NCI-H2029 treated with DMSO at 0.1 percent for 48 hours (cell line): ENCODE measurements at regions not wholly inside any gene's neighbourhood (a gene's known extent, or its start where the extent isn't known, plus 50 kb on each side); places are given as distances from the start of the nearest gene placed in this dataset.
"Not testable (repeated sequence)": the region's sequence is repeated elsewhere in the genome, so short reads cannot be mapped to it uniquely, and the experiment has no call there.

Experiments
- DNase-seq: peaks from one replicate; lab custom pipeline; 2025; lab: John Stamatoyannopoulos, UW

DNA sequence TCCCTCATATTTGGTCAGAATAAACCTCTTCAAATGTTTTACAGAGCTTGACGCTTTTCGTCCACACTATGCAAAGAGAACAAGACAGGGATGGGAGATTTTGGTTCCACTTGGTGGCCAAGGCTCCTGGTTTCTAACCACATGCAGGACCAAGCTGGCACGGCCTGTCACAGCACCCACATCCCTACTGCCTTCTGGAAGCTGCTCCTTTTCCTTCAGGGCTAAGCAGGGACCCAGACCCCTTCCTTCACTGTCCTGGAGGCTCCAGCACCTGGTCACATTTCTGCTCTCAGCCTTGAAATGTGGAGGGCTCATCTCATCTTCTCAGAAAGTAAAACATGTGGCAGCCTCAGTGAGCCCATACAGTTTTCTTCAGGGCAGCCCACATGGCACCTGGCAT is 50.4 kb upstream of the ARHGEF7 start:
- no peak for DNase-seq

DNA sequence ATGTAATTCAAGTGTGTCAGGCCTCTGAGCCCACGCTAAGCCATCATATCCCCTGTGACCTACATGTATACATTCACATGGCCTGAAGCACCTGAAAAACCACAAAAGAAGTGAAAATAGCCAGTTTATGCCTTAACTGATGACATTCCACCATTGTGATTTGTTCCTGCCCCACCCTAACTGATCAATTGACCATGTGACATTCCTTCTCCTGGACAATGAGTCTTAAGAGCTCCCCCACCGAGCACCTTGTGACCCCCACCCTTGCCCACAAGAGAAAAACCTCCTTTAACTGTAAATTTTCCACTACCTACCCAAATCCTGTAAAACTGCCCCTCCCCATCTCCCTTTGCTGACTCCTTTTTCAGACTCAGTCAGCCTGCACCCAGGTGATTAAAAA is 52.1 kb upstream of the ARHGEF7 start:
- DNase-seq = no peak

DNA sequence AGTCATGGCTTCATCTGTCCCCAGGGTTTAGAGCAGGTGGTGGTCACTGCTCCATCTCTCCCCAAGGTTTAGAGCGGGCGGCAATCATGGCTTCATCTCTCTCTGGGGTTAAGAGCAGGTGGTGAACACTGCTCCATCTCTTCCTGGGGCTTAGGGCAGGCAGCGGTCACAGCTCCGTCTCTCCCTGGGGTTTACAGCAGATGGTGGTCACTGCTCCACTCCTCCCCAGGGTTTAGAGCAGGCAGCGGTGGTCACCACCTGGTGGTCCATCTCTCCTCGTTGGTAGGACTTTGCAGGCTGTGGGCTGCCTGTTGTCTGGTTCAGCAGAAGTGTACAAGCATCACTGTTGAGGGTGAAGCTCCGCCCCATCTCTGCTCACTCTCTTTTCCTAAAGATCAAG is 52.8 kb upstream of the ARHGEF7 start:
- DNase-seq = no peak

DNA sequence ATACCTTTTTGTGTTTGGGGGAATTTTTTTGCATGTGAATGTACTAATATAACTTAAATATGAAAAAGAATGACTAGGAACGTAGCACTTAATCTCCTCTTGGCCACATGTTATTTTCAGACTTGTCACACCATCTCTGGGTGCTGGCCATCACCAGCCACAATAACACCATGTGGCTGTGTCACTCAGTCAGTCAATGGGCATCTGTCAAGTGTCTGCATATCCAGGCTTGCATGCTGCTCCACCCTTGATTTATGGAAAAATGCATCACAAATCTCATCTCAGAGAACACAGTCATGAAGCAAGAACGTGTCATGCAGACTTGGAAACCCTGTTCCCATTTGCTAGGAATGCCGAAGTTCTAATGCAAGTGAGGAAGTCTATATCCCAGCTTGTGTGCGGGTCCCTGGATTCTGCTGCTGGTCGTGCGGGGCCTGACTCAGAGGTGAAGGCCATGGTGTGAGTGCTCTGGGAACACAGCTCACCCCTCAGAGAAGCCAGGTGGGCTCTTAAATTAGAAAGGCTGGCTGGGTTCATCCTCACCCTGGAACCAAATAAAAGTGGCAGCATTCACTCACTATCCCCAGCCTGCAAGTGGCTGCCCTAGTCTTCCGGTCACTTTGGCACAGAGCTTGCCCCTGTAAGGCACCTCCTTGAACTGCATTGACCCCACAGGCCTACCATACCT is 53.6 kb upstream of the ARHGEF7 start:
- DNase-seq = no peak

DNA sequence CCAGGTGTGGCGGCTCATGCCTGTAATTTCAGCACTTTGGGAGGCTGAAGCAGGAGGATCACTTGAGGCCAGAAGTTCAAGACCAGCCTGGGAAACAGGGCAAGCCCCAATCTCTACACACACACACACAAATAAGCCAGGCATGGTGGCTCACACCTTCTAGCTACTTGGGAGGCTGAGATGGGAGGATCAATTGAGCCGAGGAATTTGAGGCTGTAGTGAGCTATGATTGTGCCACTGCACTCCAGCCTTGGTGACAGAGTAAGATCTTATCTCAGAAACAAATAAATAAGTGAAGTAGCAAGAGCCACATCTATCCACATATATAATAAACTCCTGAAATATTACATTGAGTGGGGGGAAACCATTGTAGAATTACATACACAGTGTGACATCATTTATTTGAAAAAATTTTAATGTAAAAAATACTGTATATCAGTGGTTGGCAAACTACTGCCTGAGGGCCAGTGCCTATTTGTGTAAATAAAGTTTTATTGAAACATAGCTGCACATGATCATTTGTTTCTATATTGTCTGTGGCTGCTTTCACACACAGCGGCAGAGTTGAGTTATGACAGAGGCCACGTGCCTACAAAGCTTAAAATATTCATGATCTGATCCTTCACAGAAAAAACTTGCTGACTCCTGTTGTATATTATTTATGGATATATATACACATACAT is 54.7 kb upstream of the ARHGEF7 start:
- no peak for DNase-seq

DNA sequence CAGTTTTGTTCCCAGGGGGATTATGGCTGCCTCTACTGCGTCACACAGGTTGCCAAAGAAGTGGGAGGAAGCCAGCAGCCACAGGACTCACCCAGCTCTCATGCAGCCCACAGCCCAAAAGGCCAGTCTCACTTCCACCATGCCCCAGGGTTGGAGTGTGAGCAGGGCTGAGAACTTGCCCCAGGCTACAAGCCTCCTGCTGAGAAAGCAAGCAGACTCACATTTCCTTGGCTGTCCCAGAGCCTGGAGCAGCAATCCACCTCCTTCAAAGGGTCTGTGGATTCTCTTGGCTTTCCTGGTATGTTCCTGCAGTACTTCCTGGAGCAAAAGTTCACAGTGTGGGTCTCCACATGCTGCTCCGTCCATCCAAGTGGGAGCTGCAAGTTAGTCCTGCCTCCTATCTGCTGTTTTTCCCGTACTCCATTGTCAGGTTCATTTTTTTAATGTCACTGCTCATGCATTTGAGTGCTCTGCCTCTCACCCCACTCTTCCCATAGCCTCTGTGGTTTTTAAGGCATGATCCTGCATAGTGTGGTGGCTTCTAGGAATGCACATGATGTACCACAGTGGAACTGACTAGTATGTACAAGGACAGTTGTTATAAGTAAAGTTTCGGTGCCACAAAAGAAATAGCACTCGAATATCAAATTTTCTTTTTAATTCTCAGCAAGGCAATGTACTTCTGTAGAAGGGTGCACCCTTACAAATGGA is 56.2 kb upstream of the ARHGEF7 start:
- no peak for DNase-seq

DNA sequence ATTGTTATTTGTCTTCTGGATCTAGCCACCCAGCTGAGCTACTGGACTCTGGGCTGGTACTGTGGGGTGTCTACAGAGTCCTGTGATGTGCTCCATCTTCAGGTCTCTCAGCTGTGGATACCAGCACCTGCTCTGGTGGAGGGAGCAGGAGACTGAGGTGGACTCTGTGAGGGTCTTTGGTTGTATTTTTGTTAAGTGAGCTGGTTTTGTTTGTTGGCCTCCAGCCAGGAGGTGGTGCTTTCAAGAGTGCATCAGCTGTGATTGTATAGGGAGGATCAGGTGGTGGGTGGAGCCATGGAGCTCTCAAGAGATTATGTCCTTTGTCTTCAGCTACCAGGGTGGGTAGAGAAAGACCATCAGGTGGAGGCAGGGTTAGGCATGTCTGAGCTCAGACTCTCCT is 56.8 kb upstream of the ARHGEF7 start:
- DNase-seq = not testable (repeated sequence)

DNA sequence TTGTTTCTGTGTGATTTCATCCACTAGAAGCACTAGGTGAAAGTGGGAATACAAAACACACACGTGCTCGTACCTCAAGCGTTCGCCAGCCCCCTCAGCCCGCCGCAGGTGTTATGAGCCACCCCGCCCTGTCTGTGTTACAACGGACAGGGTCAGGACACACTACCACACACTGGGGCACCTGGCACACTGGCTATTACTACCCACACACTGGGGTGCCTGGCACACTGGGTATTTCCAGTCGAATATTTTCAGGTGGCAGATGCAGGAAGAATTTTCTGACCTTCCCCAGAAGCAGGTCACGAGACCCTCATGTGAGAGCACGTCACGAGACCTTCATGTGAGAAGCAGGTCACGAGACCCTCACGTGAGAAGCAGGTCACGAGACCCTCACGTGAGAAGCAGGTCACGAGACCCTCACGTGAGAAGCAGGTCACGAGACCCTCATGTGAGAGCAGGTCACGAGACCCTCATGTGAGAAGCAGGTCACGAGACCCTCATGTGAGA is 63.3 kb upstream of the ARHGEF7 start:
- DNase-seq = not testable (repeated sequence)

DNA sequence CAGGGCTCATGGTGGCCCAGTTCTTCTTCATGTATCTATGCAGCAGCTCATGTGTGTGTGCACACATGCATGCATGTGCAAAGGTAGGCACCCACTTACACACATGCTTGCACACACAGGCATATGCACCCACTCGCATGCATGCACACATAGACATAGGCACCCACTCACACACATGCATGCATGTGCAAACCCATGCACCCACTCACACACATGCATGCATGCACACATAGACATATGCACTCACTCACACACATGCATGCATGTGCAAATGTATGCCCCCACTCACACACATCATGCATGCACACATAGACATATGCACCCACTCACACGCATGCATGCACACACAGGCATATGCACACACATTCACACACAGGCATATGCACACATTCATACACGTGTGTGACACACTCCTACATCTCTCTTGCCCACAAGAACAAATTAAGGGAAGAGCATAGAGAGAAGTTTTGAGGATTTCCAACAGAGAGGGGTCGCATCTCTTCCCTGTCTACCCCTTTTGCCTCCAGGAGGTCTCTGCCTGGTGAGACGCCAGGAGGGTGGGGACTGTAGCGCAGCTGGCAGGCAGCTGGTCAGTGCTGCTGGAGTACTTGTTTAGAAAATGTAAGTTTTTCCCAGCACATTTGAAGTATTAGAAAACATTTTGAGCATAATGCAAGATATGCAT is 63.9 kb upstream of the ARHGEF7 start:
- DNase-seq = no peak

DNA sequence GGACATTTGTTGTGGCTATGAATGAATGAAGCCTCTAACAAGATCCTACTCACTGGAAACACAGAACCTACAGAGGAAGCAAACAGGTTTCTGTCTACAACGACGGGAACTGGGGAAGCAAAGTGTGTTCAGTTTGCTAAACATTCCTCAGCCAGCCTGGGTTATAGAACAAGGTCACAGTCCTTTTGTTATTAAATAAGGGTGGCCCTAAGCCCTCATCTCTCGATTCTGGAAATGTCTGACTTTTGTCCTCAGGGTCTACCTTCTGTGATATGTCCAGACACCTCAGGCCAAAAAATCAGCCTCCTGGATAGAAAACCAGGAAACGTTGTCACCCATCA is 64.6 kb upstream of the ARHGEF7 start:
- DNase-seq = no peak

DNA sequence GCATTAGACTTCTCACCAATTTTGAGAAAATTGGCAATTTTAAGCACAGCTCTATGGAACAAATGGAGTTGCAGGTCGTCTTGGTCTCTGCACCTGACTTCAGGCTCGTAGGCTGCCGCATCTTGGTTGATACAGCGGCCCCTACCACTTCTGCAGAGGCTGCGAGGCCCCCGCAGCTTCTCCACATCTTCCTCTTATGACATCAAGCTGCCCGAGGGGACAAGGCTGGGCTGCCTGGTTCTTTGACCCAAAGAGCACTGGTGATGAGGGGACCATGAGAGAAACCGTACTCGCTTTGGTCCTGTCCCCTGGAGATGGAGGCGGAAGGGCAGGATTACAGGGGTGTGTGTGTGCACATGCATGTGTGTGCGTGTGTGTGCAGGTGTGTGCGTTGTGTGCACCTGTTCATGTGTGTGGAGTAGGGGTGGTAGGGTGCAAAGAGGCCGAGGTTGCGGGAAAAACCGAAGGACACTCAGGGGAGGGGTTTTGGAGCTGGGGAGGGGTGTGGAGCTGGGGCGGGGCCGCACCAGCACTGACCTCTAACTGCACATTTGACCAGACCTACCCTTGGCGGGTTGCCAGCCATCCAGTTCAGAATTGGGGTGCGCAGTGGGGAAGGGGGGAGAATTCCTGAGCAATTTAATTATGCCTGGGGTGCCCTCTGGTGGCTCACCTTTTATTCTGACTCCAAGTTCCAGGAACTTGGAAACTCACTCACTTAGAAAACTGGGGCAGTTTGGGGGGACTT is 65.1 kb upstream of the ARHGEF7 start:
- no peak for DNase-seq

DNA sequence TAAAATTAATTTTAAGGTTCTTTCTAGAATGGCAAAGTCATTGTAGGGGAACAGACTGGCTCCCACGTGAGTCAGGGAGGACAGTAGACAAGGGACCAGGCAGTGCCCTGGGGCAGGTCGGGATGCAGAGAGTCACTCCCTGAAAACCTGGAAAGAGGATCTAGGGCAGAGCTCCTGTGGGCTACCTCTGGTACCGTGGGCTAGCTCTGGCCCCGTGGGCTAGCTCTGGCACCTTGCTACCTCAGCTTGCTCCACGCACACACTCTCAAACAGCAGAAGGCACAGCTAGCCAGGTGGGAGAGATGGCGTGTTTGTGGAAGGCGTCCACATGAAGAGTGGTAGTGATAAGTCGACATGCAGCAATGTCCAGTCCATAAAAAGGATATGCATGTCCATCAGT is 66.7 kb upstream of the ARHGEF7 start:
- no peak for DNase-seq

DNA sequence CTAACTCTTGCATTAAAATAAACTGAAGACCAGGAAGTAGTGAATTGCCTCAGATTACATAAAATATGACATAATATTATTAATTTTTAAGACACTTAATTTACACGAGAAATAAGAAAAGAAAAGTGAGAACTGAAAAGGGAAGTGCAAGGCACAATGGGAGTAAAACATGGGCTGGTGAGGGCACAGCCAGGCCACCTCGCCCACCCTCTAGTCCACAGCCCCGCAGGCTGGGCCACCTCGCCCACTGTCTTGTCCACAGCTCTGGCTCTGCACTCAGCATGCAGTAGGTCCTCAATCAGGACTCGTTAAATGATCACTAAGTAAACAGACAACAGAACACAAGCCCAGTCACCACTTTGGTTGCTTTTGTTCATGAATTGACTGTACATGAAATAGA is 67.8 kb upstream of the ARHGEF7 start:
- no peak for DNase-seq

DNA sequence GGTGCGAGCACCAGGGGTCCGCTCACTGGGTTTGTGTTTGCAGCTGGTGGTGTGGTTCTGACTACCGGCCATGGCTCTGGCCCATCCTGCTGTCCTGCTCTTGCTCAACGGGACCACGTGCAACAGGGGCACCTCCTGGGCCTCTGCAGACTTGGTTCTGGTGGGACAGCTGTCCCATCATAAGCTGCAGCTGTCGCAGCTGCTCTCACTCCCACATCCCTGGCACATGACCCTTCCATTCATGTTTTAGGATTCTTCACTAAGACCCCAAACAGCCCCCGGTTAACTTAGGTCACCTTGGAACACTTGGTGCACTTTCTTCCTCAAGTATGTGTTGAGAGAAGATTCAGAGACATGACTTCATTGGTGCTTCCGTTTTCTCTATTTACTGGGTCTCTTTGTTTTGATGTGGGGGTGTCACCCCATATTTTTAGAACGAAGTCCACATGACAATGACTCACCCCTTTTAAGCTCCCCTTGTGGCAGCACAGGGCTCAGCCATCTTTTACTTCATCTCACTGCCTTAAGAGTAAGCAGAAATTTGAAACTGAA is 68.4 kb upstream of the ARHGEF7 start:
- DNase-seq = no peak

DNA sequence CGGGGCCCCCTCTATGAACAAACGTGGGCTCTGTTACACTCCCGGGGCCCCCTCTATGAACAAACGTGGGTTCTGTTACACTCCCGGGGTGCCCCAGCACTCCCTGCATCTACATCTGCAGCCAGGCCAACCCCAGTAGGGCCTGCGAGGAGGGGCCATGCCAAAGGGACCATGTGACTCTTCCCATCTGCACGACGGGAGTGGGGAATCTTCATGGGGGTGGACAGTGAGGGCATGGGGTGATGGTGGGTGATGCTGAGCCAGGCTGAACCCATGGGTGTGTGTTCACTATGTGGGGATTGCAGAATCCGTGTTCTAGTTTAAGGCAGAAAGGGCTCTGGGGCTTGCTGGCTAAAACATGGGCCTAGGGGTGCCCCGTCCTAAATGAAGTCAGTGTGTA is 69.9 kb upstream of the ARHGEF7 start:
- no peak for DNase-seq

DNA sequence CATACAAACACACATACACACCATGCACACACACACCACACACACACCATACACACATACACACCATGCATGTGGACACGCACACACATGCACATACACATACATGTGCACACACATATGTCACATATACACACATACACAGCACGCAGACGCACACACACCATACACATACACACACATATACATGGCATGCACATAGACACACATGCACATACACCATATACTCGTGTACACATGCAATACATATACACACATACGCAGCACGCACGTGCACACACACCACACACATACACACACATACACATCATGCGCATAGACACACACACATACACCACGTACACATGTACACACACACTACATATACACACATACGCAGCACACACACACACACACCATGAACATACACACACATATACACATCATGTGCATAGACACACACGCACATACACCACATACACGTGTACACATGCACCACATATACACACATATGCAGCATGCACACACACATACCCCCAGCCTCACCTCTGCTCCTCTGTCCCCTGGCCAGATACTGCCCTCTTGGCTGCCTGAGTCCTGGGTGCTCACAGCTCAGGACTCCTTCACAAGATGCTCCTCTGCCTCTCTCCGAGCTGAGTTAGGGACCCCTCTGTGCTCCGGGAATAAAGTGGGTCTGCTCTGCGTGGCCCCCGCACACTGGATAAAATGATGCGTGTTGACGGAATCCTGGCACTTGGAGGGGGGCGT is 70.9 kb upstream of the ARHGEF7 start:
- DNase-seq = no peak

DNA sequence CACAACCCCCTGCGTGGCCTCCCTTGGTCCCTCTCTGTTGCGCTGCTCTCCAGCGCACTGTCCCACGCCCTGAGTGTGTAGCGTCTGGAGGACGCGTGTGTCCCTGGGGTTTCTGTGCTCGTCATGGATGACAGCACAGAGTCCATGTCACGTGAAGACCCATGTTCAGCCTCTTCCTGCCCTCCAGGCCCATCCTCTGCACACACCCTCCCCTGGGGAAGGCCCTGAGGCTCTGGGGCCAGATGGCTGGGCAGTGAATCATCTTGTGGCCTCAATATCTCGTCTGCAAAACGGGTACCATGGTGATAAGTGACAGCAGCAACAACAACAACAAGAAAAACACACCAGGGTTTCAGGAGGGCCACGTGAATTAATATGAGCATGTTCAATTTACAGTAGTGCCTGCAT is 71.5 kb upstream of the ARHGEF7 start:
- DNase-seq = no peak

DNA sequence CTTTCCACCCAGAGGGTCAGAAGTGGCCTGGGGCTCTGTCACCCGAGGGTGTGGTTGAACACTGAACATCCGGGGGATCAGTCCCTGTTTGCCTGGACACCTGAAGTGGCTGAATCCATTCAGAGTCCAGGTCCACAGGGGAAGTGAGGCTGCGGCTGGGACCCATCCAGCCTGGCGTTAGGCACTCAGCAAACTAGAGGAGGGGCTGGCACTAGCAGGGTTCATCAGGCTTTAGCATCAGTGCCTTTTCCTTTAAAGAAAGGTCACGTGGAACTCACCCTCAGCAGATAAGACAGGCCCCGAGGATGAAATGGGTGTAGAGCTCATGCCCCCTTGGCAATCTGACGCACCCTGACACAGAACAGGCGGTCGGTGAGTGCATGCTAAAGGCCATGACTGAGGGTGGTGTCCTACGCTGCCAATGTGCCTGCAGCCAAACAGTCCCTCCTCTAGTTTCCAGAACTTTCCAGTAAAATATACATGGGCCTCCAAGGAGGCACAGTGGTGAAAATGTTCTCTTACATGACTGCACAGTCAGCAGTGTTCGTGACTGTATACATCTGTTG is 72.4 kb upstream of the ARHGEF7 start:
- DNase-seq = no peak

DNA sequence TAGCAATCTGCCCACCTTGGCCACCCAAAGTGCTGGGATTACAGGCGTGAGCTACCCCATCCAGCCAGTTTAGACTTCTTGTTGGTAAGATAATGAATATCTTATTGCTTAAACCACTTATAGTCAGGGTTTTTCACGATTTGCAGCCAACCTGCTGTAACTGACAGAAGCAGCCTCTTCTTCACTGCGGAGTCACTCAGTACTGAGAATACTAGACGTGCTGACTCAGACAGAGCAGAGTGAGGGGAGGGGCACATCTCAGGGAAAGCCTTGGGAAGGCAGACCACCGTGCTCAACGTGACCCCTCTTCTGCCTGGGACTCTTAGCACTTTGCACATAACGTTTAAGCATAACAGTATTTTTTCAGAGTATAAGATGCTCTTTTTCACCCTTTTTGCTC is 74.3 kb upstream of the ARHGEF7 start:
- DNase-seq = no peak

DNA sequence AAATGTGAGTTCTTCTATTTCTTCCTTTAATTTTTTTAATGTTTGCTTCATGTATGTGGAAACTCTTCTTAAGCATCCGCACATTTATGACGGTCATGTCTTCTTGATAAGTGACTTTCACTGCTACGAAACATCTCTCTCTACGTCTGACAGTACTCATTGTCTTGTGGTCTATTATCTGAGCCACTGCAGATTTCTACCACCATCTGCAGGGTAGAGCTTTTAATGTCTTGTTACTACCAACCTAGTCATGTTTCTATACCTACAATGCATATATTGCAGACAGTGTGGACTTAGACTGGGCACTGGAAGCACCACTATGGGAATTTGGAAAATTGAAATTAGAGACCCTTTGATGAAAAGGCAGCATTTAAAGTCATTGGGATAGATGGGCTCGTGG is 75.4 kb upstream of the ARHGEF7 start:
- no peak for DNase-seq

DNA sequence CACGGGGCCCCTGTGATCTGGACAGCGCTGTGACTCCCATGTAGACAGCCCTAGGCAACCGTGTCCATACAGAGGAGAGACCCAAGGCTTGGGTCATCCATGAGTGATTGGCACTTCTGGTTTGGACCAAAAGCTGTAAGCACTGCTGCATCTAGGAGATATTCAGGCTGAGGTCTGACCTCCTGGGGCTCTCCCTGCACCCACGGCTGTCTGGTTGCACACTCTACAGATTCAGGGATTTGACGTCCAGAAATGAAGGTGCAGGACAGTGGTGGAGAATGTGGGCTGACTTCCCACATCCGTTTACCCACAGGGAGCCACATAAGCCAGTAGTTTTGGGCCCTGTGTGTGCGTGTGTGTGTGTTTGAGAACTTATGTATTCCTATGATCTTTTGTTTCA is 76.2 kb upstream of the ARHGEF7 start:
- no peak for DNase-seq
